H1 (cell line): ENCODE measurements at regions not wholly inside any gene's neighbourhood (a gene's known extent, or its start where the extent isn't known, plus 50 kb on each side); places are given as distances from the start of the nearest gene placed in this dataset.

ENCODE experiments used
- CEBPB ChIP-seq: IDR thresholded peaks from 2 replicates; pipeline ENCODE4 v1.6.1; 2012; ENCODE audit warnings: low read depth, low read length
- CHD2 ChIP-seq: IDR thresholded peaks from 2 replicates; pipeline ENCODE4 v1.6.1; 2012; ENCODE audit warnings: low read length, improper control_type of control experiment
- CHD7 ChIP-seq: fragments of 300-600 bp; sonication (generic); IDR thresholded peaks from 2 replicates; pipeline ENCODE4 v1.7.1; 2012; ENCODE audit warnings: low read length, moderate library complexity, mild to moderate bottlenecking, inconsistent platforms; ENCODE audit not compliant: insufficient replicate concordance
- CTCF ChIP-seq, 3 experiments: IDR thresholded peaks; 1 replicate in 2 of 3; 2 replicates in 1 of 3; pipeline versions ENCODE4 v1.5.1 to v1.6.1; 2011; ENCODE audit warnings: low read length in 3 of 3, mild to moderate bottlenecking in 3 of 3, inconsistent platforms in 2 of 3, low read depth in 1 of 3, moderate library complexity in 1 of 3; ENCODE audit not compliant: insufficient read depth in 1 of 3; ENCODE audit errors: control extremely low read depth in 1 of 3
- KDM1A ChIP-seq: fragments of 200-600, 300-600 bp; sonication (generic); IDR thresholded peaks from 2 replicates; pipeline ENCODE4 v1.7.1; 2016; ENCODE audit warnings: mild to moderate bottlenecking, low read length, borderline replicate concordance
- POLR2AphosphoS5 ChIP-seq: IDR thresholded peaks from 2 replicates; pipeline ENCODE4 v1.6.1; 2011; ENCODE audit warnings: low read depth, low read length
- RXRA ChIP-seq: IDR thresholded peaks from 2 replicates; pipeline ENCODE4 v1.6.1; 2011; ENCODE audit warnings: low read depth, mild to moderate bottlenecking, low read length, moderate library complexity; ENCODE audit not compliant: insufficient read depth
- ZNF274 ChIP-seq: IDR thresholded peaks from 2 replicates; pipeline ENCODE4 v1.7.0; 2012; ENCODE audit warnings: low read length, borderline replicate concordance; ENCODE audit errors: extremely low read depth
- TF ChIP-seq, protein P1 (sequence below): IDR thresholded peaks from 2 replicates; pipeline ENCODE4 v1.6.1; 2011; ENCODE audit warnings: low read depth, mild to moderate bottlenecking, low read length; ENCODE audit not compliant: insufficient read depth

DNA sequence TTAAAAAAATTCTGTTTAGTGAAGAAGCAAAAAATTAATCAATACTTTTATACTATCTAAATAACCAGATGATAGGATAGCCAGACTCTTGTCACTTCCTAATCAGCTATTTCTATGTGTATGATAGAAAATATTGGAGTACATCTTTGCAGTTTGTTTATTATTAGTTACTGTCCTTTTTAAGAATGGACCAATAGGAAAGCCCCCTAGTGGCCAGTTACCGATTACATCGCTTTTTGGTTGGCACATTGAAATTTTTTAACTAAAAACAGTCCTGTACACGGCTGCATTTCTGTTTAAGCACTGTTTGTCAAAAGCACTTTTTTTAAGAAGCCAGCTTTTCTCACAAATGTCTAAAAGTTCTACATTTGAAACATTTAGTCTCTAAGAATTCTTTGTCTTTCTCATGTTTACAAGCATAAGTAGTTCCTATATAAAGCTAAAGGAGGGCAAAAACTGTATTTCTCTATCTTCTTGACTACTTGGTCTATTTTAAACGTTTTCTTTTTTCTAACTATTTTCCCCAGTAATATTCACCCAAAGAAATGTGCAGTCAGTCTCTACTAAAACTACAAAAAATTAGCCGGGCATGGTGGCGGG, 253.2 kb upstream of the LRTM1 start:
- TF ChIP-seq ZNF274 = no peak
- peak in 2 of 3 experiments; percentile 31 to 64; a peak in 2 of 4 replicates for TF ChIP-seq CTCF (IDR thresholded peaks at IDR 0.05; ENCODE audit: control extremely low read depth in 1 of 3, insufficient read depth in 1 of 3, low read depth in 1 of 3, low read length in 3 of 3)
- no peak for TF ChIP-seq KDM1A
- TF ChIP-seq CEBPB = no peak
- no peak for TF ChIP-seq RXRA
- TF ChIP-seq CHD2 = no peak
- TF ChIP-seq POLR2AphosphoS5 = no peak
- TF ChIP-seq CHD7 = no peak
- TF ChIP-seq, protein P1, sequence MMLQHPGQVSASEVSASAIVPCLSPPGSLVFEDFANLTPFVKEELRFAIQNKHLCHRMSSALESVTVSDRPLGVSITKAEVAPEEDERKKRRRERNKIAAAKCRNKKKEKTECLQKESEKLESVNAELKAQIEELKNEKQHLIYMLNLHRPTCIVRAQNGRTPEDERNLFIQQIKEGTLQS = no peak
